ENCODE measurements at regions not wholly inside any gene's neighbourhood (a gene's known extent, or its start where the extent isn't known, plus 50 kb on each side); places are given as distances from the start of the nearest gene placed in this dataset.

DNA sequence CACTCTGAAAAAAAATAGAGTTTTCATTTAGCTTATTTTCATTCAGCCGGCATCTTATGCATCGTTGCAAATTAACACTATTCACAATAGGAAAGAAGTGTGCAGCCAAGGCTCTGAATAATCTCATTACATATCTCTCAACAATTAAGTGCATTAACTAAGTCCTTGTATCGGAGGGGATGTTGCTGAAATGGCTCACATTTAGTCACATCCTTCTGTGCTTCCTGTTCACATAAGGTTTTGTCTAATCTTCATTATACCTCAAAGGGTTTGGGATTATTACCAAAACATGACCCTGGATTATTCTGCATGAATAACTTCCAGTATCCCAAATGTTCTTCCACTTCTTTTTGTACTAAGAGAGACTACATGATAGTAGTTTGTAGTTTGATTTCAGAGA, 278.0 kb upstream of the GRIA1 start:
- TF ChIP-seq, protein P1, sequence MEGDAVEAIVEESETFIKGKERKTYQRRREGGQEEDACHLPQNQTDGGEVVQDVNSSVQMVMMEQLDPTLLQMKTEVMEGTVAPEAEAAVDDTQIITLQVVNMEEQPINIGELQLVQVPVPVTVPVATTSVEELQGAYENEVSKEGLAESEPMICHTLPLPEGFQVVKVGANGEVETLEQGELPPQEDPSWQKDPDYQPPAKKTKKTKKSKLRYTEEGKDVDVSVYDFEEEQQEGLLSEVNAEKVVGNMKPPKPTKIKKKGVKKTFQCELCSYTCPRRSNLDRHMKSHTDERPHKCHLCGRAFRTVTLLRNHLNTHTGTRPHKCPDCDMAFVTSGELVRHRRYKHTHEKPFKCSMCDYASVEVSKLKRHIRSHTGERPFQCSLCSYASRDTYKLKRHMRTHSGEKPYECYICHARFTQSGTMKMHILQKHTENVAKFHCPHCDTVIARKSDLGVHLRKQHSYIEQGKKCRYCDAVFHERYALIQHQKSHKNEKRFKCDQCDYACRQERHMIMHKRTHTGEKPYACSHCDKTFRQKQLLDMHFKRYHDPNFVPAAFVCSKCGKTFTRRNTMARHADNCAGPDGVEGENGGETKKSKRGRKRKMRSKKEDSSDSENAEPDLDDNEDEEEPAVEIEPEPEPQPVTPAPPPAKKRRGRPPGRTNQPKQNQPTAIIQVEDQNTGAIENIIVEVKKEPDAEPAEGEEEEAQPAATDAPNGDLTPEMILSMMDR (IDR thresholded peaks at IDR 0.05), result no peak
- no peak for TF ChIP-seq POLR2A (IDR thresholded peaks at IDR 0.05)
